NCI-H1048 (cell line): ENCODE measurements at regions not wholly inside any gene's neighbourhood (a gene's known extent, or its start where the extent isn't known, plus 50 kb on each side); places are given as distances from the start of the nearest gene placed in this dataset.

Experiments used
- DNase-seq: peaks from one replicate; lab custom pipeline; 2025; lab: John Stamatoyannopoulos, UW

DNA sequence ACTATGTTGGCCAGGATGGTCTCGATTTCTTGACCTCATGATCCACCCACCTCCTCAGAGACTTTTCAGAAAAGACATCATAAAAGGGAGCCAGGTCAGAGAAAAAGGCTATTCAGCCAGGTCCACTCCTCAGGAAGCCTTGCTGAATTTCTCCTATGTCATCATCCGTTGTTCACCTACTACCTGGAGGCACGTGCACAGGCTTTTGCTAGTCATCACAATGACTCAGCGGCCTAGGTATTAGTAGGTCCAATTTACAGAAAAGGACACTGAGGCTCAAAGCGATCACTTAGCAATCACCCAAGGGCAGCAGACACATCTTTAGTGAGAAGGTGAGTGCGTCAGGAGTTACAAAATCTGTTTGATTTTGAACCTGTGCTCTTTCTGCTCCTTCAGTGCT is 72.3 kb upstream of the RAD23B start:
- no peak for DNase-seq

DNA sequence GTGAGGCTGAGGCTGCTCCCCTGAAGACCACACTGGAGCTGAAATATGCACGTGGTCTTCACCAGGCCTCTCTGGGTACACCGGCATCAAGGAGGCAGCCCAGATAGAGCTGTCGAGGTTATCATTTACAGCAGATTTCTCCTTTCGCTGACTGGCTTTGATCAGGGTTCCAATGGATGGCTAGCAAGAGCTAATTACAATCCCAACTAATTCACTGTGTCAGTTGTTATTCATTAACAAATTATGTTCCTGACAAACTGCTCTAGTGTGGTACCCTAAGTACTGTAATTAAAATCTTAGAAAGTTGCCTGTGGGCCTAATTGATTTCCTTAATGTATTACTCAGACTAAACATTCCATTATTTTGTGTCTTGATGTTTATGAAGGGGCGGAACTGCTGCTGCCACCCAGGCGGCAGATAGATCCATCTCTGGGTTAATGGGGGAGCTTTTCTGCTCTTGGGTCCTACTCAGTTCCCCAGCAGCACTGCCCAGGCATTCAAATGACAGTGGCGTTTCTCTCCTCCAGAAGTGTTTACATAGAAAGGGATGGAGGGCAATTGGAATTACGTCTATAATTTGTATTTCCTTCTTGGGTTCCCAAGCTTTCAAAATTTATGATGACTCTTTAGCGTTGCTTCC is 71.7 kb upstream of the RAD23B start:
- no peak for DNase-seq

DNA sequence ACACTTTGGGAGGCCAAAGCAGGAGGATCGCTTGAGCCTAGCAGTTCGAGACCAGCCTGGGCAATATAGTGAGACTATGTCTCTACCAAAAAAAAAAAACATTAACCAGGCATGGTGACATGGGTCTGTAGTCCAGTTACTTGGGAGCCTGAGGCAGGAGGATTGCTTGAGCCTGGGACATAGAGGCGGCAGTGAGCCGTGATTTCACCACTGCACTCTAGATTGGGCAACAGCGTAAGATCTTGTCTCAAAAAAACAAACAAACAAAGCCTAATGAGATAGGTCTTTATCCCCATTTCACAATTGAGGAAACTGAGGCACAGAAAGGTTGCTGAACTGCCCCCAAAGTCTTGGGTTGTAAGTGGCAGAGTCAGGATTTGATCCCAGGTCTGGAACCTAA is 70.5 kb upstream of the RAD23B start:
- no peak for DNase-seq

DNA sequence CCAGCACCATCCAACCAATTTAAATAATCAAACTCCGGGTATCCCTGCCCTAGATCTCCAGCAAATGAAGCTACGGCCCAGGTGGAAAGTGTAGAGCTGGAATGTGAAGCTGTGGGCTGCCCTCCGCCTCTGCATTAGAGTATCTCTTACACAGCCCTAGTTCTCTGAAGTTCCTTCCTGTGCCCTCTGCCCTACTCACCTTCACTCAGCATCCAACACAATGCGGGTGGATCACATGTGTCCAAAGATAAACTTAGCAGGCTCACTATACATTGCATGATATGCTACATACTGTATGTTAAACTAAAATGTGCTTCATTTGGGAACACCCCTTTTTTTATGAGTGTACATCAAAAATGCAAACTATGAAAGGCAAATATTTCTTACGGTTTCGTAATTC is 70.0 kb upstream of the RAD23B start:
- no peak for DNase-seq

DNA sequence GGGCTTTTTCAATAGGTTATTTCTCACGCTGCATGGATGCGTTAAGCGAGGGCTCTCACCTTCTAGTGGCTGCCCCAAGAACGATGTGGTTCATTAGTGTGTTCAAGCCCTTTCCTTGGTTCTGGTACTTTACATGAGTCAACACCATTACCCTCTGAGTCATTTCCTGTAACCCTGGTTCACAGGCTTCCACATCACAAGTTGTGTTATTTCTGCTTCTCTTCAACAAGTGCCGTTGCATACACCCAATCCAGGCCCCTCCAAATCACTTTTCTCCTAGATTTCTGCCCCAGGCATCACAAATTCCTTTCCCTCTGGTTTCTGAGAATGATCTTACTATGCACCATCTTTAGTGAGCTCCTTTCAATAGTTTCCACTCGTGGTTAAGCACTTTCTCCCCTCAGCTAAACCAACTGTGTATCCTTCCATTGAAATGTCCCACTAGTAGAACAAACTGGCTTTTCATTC is 69.5 kb upstream of the RAD23B start:
- DNase-seq = no peak

DNA sequence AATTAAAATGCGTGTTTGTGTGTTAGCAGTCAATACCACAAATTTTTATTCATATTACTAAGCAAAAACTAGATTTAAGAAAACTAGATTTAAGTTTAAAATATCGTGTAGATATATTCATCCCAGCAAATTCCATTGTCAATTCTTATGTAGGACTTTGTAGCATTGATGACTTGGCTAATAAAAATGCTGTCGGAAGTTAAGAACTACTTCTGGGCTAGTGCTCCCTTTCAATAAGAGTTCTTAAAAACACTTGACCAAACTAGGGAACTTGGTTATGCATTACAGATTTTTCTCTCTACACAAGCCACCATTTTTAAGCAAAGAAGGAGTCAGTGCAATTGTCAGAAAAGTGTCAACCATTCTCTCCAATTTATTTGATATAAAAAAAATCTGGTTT is 68.7 kb upstream of the RAD23B start:
- no peak for DNase-seq

DNA sequence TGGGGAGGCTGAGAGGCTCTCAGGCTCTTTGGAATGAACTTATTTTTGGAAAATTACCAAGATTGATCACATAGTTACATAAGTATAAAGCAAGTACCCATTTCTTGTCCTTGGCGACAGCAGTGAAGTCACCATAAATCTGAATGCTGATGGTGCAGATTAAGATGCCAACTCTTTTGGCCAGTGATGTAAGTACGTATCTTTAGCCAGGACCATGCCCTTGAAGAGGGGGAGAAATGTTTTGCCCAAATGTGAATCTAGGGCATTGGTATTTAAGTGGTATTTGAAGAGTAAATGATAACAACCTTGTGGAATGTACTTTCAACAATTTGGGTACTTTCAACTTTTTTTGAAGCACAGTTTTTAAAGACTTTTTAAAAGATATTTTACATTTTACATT is 68.2 kb upstream of the RAD23B start:
- DNase-seq = no peak

DNA sequence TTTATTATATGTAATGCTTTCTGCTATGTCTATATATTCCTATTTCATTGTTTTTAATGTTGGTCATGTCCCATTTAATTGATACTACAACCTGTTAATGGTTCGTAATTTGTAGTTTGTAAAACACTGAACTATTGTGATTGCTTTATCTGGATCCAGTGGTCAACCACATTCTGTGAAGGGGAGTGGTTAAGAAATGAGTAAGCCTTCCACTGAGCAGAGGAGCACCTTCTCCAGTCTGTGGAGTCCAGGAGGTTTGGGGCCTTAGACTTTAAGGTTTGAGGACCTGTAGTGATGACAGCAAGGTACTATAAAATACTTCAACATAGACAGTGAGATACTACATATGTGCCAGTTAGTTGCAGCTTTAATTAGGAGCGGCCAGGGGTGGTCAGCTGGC is 67.7 kb upstream of the RAD23B start:
- no peak for DNase-seq

DNA sequence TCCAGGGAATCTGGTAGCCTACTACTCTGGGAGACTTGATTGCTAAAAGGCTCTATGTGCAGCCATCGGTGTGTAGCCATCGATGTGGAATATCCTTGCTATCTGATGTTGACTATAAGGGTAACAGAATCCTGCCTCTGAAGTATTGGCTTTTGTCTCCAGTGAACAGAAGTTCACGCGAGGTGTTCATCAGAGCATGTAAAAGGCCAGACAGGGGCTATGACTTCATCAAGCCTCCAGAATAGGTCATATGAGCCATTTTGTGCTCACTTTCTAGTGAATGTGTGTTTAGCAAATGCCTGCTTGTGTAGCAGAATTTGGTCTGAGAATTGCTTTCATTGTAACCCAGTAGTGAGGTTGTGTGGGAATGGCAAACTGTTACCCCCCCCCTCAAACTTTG is 66.8 kb upstream of the RAD23B start:
- DNase-seq = no peak

DNA sequence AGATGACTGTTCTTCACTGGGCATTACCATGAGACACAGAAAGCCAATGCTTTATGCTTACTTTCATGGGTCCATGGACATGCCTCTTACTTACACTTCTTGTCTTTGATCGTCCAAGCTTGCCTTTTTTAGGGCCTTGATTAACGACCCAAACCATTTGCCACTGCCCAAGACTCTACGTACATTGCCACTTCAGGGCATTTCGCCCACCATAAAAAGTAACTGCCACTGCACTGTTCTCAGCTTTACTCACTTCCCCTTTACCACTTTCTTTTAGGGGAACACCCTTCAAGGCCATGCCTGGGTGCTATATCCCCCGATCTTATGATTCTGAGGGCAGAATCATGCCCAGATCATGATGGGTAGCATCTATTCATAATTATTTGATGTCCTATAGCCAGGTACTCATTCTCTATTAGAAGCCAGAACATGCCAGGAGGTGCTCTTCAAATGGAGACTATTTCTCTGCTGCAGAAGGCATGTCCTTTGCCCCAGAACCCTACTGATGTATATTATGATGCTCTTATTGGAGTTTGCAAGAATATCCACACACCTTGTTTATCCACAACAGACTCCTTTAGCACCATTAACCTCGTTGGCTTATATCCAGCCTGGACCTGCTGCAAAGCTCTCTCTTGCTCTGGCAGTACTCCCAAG is 64.1 kb upstream of the RAD23B start:
- DNase-seq = no peak

DNA sequence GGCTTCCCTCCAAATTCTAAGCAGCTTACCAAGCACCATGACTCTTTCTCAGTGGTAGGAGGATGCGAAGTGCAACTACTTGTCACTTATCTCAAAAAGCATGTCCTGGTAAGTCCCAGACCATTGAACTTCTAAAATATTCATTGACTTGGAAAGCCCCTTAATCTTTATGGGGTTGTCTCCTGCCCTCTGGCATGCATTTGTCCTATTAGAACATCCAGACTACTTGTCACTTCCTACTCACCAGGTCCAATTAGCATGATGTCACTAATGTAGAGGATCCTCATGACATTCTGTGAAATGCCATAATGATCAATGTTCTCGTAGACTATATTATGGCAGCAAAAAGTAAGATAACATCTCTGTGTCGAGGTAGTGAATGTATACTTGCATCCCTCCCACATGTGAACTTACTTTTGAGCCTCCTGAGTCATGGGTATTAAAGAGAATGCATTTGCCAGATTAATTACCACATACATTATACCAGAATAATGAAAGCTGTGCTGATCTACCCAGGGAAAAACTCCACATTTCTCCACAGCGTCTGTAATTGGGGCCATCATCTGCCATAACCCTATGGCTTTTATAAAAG is 63.5 kb upstream of the RAD23B start:
- no peak for DNase-seq

DNA sequence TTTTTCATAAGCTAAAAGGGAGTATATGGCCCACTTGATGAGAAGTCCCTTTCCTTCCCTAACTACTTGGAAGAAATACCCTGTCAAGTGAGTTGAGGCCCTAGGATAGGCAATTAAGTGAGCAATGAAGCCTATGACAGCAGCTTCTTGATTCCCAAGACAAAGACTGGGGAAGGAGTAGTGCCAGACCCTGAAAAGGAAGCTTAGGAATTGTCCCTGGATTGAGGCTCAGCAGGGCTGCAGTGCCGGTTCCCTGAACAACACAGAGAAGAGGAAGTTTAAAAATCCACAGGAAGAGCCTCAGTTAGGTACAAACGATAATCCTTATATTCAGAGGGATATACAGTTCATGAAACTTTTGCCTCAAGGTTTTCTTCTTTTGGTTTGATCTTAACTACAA is 61.8 kb upstream of the RAD23B start:
- DNase-seq = no peak

DNA sequence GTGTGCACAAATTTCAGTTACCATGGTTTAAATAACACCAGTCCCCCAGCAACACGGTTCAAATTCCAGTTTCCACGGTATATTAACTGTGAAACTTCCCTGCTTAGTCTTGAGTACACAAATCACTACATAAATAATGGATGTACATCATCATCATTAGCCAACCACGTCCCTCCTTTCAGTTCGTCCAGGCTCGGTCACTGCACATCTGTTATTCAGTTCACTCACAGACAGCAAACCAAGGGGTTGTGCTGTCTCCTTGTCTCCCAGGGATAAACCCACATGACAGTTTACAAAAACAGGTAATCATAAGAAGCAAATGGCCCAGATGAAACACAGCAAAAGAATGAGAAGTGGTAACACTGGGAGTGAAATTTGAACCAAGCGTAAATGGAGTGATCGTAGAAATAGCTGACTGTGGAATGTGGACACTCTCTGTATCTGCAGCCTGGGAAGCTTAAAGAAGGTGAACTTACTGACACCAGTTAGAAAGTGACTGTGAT is 61.0 kb upstream of the RAD23B start:
- no peak for DNase-seq

DNA sequence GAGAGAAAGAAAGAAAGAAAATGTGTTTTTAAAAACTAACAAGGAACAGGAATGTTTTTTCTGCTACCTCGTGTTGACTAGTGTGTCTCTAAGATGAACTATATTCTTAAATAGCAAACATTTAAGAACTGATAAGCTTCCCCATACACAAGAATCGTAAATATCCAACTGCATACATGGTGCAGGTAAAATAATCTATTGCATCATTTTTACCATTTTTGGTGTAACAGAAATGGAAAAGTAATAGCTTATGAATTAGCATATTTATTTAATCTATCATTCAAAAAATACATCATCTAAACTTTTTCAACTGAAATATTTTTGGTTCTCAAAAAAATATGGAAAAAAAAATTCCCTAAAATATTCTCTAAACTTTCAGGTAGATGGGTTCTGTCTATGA is 59.7 kb upstream of the RAD23B start:
- no peak for DNase-seq

DNA sequence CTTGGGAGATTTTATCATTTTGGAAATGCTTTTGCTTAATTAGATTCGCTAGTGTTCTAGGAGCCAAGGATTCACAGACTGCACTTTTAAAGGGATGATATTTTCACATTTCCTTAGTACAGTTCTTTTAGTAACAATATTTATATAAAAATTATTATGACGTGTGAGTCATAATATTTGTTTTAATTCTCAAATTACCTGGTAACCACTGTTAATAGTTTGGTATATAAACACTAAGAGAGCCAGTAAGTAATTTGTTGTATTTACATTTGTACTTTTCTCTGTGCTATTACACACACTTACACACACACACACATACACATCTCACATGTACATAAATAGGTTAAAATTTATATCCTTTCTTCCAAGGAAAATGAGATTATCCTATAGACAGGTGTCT is 58.8 kb upstream of the RAD23B start:
- DNase-seq = no peak

DNA sequence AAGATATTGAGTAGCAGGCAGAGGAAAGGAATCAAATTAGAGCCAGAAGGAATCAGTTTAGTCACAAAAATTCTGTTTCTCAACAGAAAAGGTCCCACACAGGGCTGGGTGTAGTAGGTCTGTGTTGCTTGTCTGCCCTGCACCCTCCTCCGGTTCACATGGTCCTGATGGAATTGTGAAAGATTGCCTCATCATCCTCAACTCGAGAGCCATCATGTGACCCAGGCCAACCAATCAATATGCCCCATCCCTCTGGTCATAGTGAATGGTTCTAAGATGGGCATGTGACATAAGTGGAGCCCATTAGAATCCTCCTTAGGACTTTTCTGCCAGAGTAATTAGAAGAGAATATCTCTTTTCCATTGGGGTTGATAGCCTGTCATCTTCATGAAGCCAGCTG is 56.7 kb upstream of the RAD23B start:
- DNase-seq = no peak

DNA sequence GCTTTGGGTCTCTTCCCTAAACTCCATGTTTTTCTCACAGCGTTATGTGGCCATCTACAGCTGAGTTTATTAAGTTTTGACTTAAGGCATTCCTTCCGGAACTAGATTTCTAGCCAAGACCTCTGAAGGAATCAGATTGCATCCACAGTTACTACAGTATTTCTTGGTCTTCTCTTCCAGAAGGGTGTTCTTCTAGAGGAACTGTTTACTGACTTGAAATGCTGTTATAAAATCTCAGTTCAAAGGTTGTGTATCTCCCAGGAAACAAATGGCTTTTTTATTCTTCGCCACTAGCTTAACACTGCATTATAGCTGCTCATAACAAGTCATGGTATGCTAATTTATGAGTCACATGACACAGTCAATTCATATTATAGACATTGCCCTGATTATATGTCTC is 55.3 kb upstream of the RAD23B start:
- DNase-seq = no peak

DNA sequence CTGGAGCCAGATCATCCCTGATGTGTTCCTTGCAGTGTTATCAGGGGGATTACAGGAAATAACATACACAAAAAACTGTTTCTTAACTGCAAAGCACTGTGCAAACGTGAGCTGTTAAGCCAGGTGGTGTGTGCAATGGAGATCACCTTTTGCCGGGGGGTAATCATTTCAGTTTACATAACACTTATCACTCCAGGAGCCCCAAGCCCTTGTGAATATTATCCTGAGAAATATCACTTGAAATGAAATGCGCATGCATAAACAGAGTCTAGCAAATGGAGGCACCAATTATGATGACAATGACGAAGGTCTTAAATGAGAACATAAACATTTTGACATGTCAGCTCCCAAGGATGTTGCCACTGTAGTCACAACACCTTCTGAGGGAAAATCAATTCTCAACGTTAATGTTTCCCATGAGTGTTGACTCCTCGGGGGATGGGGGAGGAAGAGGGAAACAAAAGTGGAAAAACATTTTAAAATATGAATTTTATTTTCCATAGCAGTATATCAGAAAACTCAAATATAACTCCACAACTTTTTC is 54.5 kb upstream of the RAD23B start:
- DNase-seq = no peak

DNA sequence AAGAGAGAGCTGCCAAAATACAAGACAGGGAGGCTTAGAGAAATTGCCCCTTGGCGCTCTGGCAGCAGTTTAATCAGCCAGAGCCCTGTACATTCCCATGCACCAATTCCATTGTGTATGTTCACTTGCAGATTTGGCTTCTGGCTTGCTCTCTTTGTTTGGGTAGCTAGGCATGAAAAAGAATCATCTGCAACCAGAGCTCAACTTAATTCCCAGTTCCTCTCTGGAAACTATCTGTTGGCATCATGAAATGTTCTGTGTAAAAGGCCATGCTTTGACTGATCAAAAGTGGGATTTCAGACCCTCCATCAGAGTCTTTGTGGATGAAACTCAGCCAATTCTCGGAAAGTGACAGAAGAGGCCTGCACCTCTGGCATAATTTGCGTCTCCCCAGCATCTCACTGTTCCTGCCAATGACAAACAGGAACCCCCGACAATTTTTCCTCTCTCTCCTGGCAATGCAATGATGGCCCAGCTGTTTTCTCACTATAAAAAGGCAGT is 53.8 kb upstream of the RAD23B start:
- DNase-seq = no peak
